ENCODE measurements at regions not wholly inside any gene's neighbourhood (a gene's known extent, or its start where the extent isn't known, plus 50 kb on each side); places are given as distances from the start of the nearest gene placed in this dataset.

GRCh38 chr12:87642245-87642644, 387.0 kb downstream of the C12orf50 start (continued):
- TF ChIP-seq ZNF280C (tag by site-specific recombination; IDR thresholded peaks at IDR 0.05), result no peak
- no peak for TF ChIP-seq ZNF311 (tag by site-specific recombination; IDR thresholded peaks at IDR 0.05; ENCODE audit: borderline replicate concordance)
- TF ChIP-seq ZNF677 (tag by site-specific recombination; IDR thresholded peaks at IDR 0.05), result no peak
- no peak for TF ChIP-seq ZNF423 (tag by site-specific recombination; IDR thresholded peaks at IDR 0.05)
- TF ChIP-seq PRDM2 (tag by site-specific recombination; IDR thresholded peaks at IDR 0.05; ENCODE audit: borderline replicate concordance), result no peak
- TF ChIP-seq MYNN (tag by site-specific recombination; IDR thresholded peaks at IDR 0.05; ENCODE audit: borderline replicate concordance), result no peak

GRCh38 chr12:87618199-87618598, 411.0 kb downstream of the C12orf50 start:
- POLR2A ChIA-PET, result no interaction called here
- Histone ChIP-seq H3K4me1 (ENCODE audit: control insufficient read depth, insufficient read depth, low read length) (no peaks in the 10 kb centered on the region), H3K9me3 (ENCODE audit: control insufficient read depth, insufficient read depth, low read depth, low read length) (no peaks in the 10 kb centered on the region), H3K27ac (ENCODE audit: extremely low read depth, low read depth, low read length) (no peak overlapping the region), H3K4me3 (ENCODE audit: low read depth, low read length) (no peak overlapping the region), H3K36me3 (ENCODE audit: control insufficient read depth in 2 of 2, insufficient read depth in 1 of 2, low read length in 2 of 2) (no peaks in the 10 kb centered on the region)
- TF ChIP-seq ZNF639 (tag by site-specific recombination; IDR thresholded peaks at IDR 0.05) (no peak), ZNF830 (tag by site-specific recombination; IDR thresholded peaks at IDR 0.05; ENCODE audit: low read depth) (no peak), ZNF701 (tag by site-specific recombination; IDR thresholded peaks at IDR 0.05) (no peak), ZNF670 (tag by site-specific recombination; IDR thresholded peaks at IDR 0.05; ENCODE audit: low read depth) (no peak)
- CTCF ChIA-PET, result no interaction called here

GRCh38 chr12:87612996-87613395, 416.2 kb downstream of the C12orf50 start:
- no peak overlapping the region for H3K4me3 ChIP-seq (ENCODE audit: low read depth, low read length)
- H3K36me3 ChIP-seq (ENCODE audit: control insufficient read depth in 2 of 2, insufficient read depth in 1 of 2, low read length in 2 of 2), result no peaks in the 10 kb centered on the region
- CTCF ChIA-PET, result no interaction called here
- TF ChIP-seq ZNF76 (tag by site-specific recombination; IDR thresholded peaks at IDR 0.05; ENCODE audit: borderline replicate concordance, low read depth), result no peak
- POLR2A ChIA-PET, result no interaction called here
- no peak overlapping the region for H3K27ac ChIP-seq (ENCODE audit: extremely low read depth, low read depth, low read length)
- no peaks in the 10 kb centered on the region for H3K9me3 ChIP-seq (ENCODE audit: control insufficient read depth, insufficient read depth, low read depth, low read length)
- H3K4me1 ChIP-seq (ENCODE audit: control insufficient read depth, insufficient read depth, low read length), result no peaks in the 10 kb centered on the region
